ENCODE measurements at regions not wholly inside any gene's neighbourhood (a gene's known extent, or its start where the extent isn't known, plus 50 kb on each side); places are given as distances from the start of the nearest gene placed in this dataset.

GRCh38 chrX:94058728-94059382, 384.8 kb downstream of the FAM133A start:
- intact Hi-C loops (cut with micrococcal nuclease): no loop called here
- no peak for DNase-seq
- H3K4me1 ChIP-seq: no peaks in the 10 kb centered on the region

GRCh38 chrX:94065091-94065490, 391.1 kb downstream of the FAM133A start:
- Histone ChIP-seq H3K27ac (replicated peaks) (no peak overlapping the region), H3K36me3 (no peaks in the 10 kb centered on the region), H3K9me3 (replicated peaks) (no peaks in the 10 kb centered on the region), H3K27me3 (ENCODE audit: low read depth) (no peaks in the 10 kb centered on the region), H3K4me1 (no peaks in the 10 kb centered on the region), H3K4me3 (no peak overlapping the region)
- TF ChIP-seq, protein P1, sequence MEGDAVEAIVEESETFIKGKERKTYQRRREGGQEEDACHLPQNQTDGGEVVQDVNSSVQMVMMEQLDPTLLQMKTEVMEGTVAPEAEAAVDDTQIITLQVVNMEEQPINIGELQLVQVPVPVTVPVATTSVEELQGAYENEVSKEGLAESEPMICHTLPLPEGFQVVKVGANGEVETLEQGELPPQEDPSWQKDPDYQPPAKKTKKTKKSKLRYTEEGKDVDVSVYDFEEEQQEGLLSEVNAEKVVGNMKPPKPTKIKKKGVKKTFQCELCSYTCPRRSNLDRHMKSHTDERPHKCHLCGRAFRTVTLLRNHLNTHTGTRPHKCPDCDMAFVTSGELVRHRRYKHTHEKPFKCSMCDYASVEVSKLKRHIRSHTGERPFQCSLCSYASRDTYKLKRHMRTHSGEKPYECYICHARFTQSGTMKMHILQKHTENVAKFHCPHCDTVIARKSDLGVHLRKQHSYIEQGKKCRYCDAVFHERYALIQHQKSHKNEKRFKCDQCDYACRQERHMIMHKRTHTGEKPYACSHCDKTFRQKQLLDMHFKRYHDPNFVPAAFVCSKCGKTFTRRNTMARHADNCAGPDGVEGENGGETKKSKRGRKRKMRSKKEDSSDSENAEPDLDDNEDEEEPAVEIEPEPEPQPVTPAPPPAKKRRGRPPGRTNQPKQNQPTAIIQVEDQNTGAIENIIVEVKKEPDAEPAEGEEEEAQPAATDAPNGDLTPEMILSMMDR (IDR thresholded peaks at IDR 0.05; ENCODE audit: borderline replicate concordance): no peak
- intact Hi-C loops (cut with micrococcal nuclease): no loop called here
- DNase-seq: no peak

More at GRCh38 chrX:94058728-94059382, 384.8 kb downstream of the FAM133A start:
- Histone ChIP-seq H3K36me3 (no peaks in the 10 kb centered on the region), H3K4me3 (no peak overlapping the region), H3K9me3 (replicated peaks) (no peaks in the 10 kb centered on the region), H3K27ac (replicated peaks) (no peak overlapping the region), H3K27me3 (ENCODE audit: low read depth) (no peaks in the 10 kb centered on the region)
- TF ChIP-seq, protein P1 (IDR thresholded peaks at IDR 0.05; ENCODE audit: borderline replicate concordance): no peak

GRCh38 chrX:94089149-94089548, 415.1 kb downstream of the FAM133A start:
- Histone ChIP-seq H3K27ac (replicated peaks) (no peak overlapping the region), H3K9me3 (replicated peaks) (no peaks in the 10 kb centered on the region), H3K4me3 (no peak overlapping the region), H3K36me3 (no peaks in the 10 kb centered on the region), H3K4me1 (no peaks in the 10 kb centered on the region), H3K27me3 (ENCODE audit: low read depth) (no peaks in the 10 kb centered on the region)
- TF ChIP-seq, protein P1 (IDR thresholded peaks at IDR 0.05; ENCODE audit: borderline replicate concordance): no peak
- intact Hi-C loops (cut with micrococcal nuclease): no loop called here
- no peak for DNase-seq

DNA sequence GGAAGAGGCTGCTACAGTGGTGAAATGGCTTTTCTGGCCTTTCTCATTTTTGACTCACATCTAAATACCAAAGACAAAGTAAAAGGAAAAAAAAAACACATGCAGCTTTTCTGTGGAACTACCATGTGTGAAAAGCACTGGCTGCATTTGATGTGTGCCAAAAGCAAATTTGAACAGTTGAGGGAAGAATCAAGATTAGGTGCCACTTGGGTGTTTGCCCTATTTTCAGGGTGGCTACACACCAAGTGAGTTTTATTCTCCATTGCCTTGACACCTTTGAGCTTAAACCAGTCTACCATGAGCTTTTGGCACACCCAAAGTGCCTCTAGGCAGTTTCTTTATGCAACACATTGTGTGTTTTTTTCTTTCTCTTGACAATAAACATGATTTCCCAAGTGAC, 423.9 kb downstream of the FAM133A start:
- H3K9me3 ChIP-seq (replicated peaks): no peaks in the 10 kb centered on the region
- intact Hi-C loops (cut with micrococcal nuclease): no loop called here
- no peaks in the 10 kb centered on the region for H3K4me1 ChIP-seq
- TF ChIP-seq, protein P1 (IDR thresholded peaks at IDR 0.05; ENCODE audit: borderline replicate concordance): no peak
- no peaks in the 10 kb centered on the region for H3K36me3 ChIP-seq
- H3K4me3 ChIP-seq: no peak overlapping the region
- DNase-seq: no peak
- no peak overlapping the region for H3K27ac ChIP-seq (replicated peaks)
- H3K27me3 ChIP-seq (ENCODE audit: low read depth): no peaks in the 10 kb centered on the region

- TF ChIP-seq, protein P1 (IDR thresholded peaks at IDR 0.05; ENCODE audit: borderline replicate concordance): no peak
- no peak overlapping the region for H3K4me3 ChIP-seq
- H3K36me3 ChIP-seq: no peaks in the 10 kb centered on the region
- H3K27ac ChIP-seq (replicated peaks): no peak overlapping the region
- intact Hi-C loops (cut with micrococcal nuclease): no loop called here
- no peaks in the 10 kb centered on the region for H3K4me1 ChIP-seq
- no peaks in the 10 kb centered on the region for H3K9me3 ChIP-seq (replicated peaks)
- H3K27me3 ChIP-seq (ENCODE audit: low read depth): no peaks in the 10 kb centered on the region
- no peak for DNase-seq
These were observed 434.0 kb downstream of the FAM133A start for GRCh38 chrX:94107981-94108380.

Measured in left ventricle myocardium inferior (tissue), 1 donor.